HG03442 (cell line): ENCODE measurements at regions not wholly inside any gene's neighbourhood (a gene's known extent, or its start where the extent isn't known, plus 50 kb on each side); places are given as distances from the start of the nearest gene placed in this dataset.

Experiments
- ATAC-seq: cut with Tn5 transposase; IDR thresholded peaks from one replicate; pipeline ENCODE4 v1.9.1; 2021; ENCODE audit warnings: mild to moderate bottlenecking, moderate library complexity; ENCODE audit not compliant: unreplicated experiment

DNA sequence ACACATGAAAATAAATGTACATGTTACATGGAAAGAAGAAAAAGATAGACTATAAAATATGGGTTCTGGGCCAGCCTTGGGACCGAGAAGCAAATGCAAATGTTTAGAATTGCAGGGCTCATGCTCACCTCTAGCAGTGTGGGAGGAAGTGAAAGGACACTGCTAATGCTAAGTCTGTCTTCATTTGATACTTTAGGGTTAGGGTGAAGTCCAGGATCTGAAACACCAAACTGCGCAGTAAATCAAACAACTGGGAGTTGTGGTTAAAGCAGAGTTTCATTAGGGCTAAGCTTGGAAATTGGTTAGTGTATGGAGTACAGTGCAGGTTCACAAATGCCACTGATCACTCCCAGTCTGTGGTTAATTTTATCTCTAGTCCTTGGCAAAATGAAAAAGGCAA lies 73.2 kb upstream of the PDK4 start:
- peak; percentile 78 for ATAC-seq

DNA sequence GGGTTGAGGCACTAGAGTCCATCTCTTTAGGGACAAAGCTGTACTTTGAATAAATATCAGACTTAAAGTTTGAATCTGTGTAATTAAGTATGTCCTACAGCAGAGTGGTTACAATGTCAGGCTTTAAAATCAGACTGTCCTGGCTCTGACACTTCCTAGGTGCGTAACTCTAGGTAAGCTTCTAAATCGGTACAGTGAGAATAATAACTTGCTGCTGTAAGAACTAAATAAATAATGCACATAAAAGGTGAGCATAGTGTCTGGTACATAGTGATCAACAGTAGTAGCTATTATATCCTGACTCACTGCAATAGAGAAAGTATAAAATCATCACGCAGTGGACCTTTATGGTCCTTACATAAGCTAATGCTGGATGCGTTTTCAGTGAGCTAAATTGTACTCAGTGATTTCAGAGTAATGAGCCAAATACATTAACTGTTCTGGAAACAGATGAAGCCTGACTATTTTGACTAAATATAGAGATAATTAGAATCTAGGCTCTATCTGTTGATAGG lies 72.2 kb upstream of the PDK4 start:
- no peak for ATAC-seq

DNA sequence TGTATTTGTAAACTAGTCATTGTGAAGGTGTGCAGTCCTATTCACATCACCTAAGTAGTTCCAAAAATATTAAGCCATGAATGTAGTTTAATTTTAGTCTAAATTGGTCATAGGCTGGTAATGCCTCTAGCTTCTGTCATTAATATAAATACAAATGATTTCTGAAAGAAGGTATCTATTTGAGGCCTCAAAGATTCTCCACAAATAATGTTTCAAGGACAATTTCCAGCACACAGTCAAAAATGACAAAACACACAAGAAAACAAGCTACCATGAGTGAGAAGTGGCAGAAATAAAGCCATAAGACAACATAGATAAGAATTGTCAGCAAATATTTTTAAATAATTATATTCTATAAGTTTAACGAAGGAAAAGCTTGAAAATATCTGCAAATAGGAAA lies 66.7 kb upstream of the PDK4 start:
- no peak for ATAC-seq

DNA sequence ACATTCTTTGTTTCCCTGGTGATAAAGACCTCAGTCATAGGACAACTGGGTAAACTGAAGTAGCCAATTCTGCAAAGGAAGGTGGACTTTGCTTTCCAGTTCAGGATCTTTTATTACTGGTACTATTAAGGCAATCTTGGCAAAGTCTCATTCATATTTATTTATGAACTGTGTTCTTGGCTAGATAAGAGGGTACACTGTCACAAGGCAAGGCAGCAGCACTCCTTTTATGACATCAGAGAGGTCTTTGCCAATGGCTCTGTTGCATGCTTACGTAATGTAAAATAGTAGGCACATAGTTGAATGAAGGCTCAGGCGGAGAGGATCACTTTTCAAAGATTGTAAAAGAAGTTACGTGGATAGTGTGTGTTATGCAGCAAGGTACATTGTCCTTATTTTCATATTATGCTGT lies 63.7 kb upstream of the PDK4 start:
- no peak for ATAC-seq

DNA sequence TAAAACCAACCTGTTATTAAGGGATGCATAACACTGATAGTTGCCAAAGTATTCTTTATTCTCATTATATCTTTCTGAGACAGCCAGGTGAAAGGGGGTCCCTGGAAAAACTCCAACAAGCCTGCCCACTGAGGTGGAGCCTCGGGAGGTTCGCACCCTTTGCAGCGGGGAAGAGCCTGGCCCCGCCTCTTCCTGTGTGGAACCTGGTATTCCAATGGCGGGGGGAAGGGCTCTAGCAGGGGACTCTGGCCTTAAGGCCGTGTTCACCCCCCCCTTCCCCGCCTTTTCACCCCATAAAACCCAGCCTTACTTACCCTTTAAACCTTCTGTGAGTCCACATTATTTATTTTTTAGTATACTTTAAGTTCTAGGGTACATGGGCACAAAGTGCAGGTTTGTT lies 62.4 kb upstream of the PDK4 start:
- ATAC-seq = no peak

DNA sequence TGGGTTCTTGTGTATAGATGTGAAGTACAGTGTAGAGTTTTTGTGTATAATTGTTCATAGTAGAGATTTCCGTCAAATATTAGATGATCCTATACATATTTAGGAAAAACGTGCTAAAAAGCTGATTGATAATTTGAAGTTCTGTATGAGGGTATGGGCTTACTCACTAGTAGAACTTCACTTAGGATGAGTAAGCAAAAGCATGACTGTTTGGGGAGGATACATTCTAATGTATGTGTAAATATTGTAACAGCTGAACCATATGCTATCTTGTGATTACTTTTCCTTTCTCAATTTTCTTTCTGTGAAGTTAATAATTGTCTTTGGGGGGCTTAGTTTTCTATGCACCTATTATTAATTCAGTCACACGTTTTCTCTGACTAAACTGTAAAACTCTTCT lies 53.2 kb upstream of the PDK4 start:
- no peak for ATAC-seq

DNA sequence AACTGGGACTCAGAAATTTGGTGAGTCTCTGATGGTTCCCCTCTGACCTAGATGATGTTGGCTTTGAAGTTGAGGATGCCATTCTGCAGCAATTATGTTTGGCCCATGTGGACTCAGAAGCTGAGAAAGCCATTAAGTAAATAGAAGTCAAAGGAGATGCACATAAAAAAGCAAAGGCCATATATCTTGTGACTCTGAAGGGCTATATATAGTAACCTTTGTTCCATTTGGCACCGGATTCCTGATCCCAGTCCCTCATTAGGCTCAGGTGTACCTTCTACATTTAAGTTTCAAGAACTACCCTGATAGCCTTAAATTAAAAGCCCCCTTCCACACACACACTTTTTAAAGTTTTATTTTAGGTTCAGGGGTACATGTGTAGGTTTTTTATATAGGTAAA lies 50.0 kb upstream of the PDK4 start:
- no peak for ATAC-seq
